ENCODE measurements at regions not wholly inside any gene's neighbourhood (a gene's known extent, or its start where the extent isn't known, plus 50 kb on each side); places are given as distances from the start of the nearest gene placed in this dataset.

DNA sequence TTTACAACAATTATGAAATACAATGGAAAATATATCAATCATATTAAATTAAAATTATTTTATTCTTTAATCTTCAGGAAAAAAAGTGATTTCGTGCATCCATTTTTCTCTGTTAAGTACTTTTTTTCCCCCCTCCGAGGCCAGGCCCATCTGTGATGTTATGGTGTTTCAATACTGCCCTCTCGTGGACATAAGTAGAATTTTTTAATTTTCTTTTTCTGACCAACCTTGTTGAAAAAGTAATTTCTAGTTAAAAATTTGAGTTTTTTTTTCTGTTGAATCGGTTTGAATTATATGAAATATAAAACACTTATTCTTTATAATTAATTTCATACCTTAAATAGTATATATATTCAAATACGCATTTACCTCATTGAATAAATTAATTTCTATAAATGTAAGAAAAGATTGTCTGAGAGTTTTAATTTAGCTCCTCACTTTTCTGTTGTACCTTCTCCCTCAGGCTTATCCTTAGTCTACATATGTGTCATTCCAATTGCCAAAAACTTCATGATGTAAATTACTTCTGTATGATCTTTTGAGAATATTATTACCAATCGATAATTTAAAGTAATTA, 175.8 kb upstream of the TECRL start:
- DNase-seq (ENCODE audit: low read depth) = peak; percentile 26

DNA sequence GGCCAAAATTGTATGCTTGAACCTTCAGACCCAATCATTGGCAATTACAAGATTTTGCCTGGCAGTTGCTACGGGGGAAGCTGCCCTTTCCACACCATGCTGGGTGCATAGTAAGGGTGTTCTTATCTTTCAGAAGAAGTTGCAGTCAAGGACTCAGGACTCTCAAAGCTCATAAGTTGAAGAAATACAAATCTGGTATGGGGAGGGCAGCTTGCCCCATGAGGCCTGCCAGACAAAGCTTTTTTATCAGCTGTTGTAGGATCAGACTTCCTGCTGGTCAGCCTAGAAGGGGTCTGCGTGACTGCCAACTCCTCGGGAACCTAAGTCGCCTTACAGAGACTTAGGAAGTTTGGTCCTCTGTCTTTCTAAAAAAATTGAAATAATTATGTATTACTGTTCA, 174.9 kb upstream of the TECRL start:
- DNase-seq (ENCODE audit: low read depth) = no peak

DNA sequence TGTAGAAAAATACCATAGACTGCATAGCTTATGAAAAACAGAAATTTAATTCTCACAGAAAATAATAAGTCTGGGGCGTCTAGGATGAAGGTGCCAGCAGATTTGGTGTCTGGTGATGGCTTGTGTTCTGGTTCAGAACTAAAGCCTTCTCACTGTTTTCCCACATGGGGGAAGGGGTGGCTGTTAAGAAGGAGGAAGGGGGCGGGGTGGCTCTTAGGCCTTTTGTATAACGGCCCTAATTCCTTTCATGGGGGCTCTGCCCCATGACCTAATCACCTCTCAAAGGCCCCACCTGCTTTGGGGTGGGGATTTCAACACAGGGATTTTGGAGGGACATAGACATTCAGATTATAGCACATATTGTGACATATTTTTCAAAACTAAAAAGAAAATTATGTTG, 173.2 kb upstream of the TECRL start:
- DNase-seq (ENCODE audit: low read depth) = no peak

DNA sequence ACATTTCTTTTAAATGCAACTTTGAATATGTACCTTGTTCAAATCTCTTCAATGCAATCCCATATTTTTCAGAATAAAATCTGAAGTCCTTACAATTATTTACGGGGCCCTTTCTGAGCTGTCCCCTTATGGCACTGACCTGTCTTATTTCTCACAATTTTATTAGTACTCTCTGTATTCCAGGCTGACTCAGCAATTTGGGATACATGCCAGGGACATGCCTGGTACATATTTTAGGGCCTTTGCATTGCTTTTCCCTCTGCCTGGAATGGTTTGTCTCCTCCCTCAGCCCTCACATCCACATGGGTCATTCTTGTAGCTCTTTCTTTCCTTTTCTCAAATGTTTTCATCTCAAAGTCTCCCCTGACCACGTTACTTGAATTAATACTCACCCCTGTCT, 172.2 kb upstream of the TECRL start:
- DNase-seq (ENCODE audit: low read depth) = no peak

DNA sequence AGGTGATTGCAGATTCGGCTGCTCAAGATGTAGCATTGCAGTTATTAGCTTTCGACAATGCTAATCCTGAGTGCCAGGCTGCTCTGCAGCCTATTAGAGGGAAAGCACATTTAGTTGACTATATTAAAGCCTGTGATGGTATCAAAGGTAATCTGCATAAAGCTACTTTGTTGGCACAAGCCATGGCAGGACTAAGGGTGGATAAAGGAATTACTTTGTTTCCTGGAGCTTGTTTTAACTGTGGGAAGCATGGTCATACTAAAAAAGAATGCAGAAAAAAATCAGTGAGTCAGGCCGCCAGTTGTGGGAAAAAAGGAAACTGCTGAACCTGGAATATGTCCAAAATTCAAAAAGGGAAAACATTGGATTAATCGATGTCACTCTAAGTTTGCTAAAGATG, 154.9 kb upstream of the TECRL start:
- DNase-seq (ENCODE audit: low read depth) = no peak

DNA sequence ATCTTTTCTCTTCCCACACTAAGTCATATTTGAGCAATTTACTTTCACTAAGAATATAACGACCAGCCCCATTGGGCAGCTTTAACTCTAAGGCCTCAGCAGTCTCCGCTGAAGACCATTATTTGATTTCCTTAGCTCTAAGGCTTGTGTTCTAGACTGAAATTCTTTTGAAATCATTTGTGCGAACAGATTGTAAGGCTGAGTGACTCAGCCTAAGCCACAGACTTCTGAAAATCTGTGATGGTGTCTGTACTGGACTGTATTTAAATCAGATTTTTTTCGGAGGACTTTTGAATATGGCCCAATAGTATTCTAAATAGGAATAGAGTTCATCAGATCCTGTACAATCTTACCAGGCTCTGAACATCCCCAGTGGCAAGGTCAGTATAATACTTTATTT, 150.3 kb upstream of the TECRL start:
- no peak for DNase-seq (ENCODE audit: low read depth)

DNA sequence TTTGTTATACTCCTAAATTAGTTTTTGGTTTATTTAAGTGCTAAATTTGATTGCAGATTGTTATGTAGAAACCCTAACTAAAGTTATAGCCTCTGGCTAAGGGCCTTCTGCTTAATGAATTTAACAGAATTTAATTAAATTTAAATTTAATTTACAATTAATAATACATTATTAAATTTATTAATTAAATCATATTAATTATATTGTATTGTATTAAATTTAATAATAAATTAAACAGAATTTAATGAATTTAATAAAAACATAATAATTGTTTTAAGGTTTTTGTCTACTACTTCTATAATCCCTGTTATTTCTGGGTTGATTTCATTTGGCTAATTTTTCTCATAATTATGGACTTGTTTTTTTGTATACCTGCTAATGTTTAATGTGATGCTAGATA, 141.9 kb upstream of the TECRL start:
- no peak for DNase-seq (ENCODE audit: low read depth)

DNA sequence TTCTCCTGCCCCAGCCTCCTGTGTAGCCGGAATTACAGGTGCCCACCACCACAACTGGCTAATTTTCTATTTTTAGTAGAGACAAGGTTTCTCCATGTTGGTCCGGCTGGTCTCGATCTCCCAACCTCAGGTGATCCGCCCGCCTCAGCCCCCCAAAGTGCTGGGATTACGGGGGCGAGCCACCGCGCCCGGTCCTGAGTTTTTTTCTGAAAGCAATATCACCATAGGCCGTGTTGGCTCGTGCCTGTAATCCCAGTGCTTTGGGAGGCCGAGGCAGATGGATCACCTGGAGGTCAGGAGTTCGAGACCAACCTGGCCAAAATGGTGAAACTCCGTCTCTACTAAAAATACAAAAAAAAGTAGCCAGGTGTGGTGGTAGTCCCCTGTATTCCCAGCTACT, 136.3 kb upstream of the TECRL start:
- no peak for DNase-seq (ENCODE audit: low read depth)

DNA sequence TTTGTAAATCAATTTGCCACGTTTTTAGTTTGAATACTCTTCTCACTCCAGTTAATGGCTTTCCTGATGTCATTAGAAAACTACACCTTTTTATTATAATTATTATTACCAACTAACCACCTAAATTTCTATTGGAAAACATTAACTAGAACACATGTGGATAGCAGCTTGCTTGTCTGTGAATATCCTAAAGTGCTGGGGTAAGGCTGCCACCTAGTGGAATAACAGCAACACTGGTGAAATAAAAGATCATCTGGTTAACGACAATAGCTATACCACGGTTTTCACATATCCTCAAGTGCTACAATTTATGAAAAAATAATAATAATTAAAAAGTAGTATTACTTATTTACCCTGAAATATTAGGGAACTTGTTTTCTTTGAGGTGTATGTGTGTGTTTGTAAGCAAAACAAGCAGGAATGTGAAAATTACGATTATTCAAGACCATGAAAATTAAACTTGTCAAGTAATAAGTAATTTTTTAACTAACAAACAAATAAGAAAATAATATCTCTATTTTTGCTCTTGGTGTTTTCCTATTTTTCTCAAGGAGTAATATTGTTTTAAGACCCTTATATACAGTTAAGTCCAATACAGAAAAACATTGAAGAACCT, 130.1 kb upstream of the TECRL start:
- peak; percentile 59 for DNase-seq (ENCODE audit: low read depth)

DNA sequence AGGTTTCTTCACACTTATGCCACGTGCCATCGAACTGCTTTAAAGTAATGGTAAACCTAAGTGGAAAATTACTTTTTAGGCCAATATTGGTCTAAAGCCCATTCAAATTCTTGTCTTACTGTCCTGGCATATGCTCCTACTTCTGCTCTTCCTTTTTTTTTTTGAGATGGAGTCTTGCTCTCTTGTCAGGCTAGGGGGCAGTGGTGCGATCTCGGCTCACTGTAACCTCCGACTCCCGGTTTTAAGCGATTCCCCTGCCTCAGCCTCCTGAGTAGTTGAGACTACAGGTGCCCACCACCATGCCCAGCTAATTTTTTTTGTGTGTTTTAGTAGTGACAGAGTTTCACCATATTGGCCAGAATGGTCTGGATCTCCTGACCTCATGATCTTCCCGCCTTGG, 129.0 kb upstream of the TECRL start:
- no peak for DNase-seq (ENCODE audit: low read depth)

DNA sequence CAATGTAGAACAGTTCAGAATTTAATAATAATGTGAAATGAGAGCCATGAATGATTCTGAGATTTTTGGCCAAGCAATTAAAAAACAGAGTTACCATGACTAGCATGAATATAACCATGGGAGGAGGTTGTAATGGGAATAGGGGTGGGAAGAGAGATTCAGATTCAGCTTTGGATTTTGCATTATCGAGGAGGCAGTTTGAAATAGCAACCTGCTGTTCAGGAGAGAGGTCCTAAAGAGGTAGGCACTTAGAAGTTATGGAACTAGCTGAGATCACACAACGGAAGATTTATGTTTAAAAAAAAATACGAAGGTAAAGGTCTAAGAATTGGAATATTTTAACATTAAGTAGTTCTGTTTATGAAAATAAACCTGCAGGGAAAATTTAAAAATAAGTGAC, 124.4 kb upstream of the TECRL start:
- no peak for DNase-seq (ENCODE audit: low read depth)

DNA sequence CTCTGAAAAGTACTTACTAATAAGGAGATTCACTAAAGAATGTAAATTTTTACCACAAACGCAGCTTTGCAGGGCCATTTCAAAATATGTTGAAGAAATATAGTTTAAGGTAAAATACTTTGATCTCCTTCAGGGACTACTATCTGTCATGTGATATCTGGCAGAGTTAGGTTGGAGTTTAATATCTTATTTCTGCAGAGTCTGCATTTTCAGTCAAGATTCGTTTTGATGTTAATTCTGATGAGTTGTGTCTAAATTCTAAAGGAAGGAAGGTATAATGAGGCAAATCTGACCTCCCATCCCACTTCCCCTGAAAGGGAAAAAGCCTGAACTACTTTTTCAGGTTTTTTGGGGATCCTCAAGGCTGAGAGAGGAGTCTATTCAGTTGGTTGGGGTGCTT, 123.9 kb upstream of the TECRL start:
- no peak for DNase-seq (ENCODE audit: low read depth)

DNA sequence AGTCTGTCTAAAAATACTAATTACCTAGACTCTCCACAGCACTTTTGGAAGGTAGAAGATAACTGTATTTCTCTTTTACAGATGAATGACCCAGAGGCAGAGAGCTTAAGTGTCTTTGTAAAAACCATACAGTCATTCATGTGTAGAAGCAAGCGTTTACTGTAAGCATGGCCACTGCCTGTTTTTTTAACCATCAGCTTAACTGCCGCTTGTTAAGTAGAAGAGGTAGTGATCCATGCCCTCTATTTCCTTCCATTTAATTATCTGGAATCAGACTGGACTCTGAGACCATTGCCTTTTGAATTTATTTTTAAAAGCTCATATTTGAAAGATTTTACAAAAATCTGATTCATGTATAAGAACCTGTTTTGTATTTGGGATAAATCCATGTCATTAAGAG, 111.2 kb upstream of the TECRL start:
- no peak for DNase-seq (ENCODE audit: low read depth)

DNA sequence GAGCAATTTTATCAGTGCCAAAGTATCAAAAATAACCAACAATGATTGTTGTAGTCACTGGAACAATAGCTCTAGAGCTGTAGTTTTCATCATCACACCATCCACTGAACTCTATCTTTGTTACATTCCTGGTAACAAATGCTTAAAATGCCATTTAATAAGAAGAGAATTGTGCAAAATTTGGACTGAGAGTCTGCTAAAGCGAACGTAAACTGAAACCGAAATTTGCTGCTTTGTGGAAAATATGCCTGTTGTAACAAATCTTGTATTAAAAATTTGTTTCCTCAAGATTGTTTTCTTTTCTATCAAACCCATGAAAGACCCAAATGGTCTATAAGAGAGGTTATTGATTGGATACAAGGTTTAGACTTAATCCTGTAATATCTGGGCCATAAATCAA, 109.3 kb upstream of the TECRL start:
- DNase-seq (ENCODE audit: low read depth) = no peak

DNA sequence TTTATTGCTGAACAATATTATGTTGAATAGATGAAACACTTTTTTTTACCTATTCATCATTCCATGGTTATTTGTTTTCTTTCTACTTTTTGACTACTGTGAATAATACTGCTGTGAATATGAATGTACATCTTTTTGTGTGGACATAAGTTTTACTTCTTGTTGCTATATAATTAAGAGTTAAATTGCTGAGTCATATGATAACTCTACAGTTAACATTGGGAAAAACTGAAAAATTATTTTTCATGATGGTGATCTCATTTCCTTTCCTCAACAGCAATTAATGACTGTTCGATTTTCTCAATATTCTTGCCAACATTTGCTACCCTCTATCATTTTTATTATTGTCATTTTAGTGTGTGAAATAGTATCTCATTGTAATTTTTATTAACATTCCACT, 106.9 kb upstream of the TECRL start:
- DNase-seq (ENCODE audit: low read depth) = no peak

DNA sequence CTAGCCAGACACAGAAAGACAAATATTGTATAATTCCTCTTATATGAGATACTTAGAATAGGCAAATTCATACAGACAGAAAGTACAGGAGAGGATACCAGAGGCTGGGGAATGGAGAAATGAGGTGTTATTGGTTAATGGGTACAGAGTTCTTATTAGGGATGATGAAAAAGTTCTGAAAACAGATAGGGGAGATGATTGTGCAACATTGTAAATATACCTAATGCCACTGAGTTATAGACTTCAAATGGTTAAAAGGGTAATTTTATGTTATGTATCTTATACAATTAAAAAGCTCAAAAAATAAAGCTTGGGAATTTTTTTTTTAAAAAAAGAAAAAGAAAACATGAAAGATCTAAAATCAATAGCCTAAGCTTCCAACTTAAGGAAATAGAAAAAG, 98.8 kb upstream of the TECRL start:
- DNase-seq (ENCODE audit: low read depth) = no peak

DNA sequence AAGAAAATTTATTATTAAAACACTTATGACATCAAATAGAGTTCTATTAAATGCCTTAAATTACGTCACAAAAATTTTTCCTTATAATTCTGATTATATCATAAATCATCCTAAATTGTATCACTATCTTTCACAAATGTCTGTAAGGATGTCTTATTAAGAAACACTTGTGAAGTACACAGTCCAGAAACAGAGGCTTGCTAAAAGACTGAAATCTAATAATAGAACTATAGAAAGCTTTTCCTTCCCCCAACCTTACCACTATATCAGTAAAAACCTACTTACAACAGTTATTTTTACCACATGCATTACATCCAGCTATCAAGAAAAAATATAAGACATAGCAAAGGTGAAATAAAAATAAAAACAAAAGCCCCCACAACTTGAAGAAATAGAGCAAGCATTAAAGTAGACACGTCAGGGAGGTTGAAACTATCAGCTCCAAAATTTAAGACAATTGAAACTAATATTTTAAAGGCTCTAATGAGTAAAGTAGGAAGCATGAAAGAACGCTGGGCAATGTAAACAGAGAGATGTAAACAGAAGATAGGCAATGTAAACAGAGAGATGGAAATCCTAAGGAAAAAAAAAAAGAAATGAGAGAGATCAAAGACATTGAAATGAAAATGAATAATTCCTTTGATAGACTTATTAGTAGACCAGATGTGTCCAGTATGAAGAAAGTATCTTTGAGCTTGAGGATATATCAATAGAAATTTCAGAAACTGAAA, 94.9 kb upstream of the TECRL start:
- DNase-seq (ENCODE audit: low read depth) = no peak

DNA sequence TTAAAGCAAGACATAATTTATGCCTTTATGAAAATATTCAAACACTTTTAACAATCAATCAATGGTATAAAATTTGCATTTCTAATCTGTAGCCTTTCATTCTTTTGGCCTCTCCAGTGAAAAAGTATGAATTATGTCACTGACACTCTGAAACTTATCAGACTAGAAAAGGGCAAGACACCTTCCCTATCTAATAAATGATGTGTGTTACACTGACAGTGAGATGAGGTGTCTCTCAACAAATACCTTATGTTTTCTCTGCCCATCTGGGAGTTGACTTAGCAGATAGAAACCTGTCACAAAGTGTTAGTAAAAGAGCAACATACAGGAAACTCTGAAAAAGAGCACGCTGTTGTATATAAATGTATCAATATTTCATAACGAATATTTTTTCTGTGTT, 94.2 kb upstream of the TECRL start:
- DNase-seq (ENCODE audit: low read depth) = no peak

DNA sequence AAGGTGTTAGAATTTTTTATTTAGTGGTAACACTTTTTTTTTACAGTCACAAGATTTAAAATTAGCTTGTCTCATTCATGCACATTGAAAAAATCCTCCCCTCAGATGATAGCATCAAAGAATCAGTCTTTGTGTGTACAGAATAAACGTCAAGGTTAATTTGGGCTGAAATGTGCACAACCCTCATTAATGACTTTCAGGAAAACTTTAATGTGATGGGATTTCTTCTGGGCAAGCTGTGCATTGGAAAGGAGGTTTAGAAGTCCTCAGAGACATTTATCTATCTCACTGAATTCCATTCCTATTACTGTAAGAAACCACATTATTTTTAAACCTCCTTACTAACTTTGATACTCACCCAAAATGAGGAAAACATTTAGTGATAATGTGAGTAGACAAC, 88.2 kb upstream of the TECRL start:
- DNase-seq (ENCODE audit: low read depth) = no peak

DNA sequence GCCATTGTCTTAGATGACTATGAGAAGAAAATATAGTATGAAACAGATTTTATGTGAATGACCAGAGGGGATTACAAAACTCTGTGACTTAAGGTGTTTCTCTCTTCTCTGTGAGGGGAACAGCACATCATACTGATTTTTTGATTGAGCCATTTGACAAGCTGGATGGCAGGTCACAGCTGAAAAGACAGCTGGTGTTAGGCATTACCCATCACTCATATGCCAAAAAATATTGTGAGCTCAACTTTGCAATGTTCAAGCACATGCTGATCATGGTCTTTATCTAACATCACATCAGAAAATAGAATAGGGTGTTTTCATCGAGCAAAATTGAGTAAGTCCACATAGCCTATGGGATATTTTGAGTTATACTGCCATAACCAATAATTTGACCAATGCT, 86.7 kb upstream of the TECRL start:
- DNase-seq (ENCODE audit: low read depth) = no peak

DNA sequence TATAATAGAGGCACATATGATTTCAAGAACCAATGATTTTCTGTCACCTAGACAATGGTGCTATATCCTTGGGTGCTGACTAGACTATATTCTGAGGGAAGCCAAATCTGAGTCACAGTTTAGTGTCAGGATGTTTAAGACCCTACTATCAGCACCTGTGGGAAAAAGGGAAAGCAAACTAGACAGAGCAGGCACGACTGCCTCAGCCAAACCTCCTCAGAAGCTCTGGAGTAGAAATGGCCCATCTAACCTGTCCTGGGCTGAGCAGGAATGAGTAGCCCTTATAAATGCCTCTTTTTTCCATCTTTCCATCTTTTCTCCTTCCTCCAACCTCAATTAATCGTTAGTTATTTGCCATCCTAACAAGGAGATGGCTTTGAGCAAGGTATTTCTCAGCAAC, 80.4 kb upstream of the TECRL start:
- no peak for DNase-seq (ENCODE audit: low read depth)

DNA sequence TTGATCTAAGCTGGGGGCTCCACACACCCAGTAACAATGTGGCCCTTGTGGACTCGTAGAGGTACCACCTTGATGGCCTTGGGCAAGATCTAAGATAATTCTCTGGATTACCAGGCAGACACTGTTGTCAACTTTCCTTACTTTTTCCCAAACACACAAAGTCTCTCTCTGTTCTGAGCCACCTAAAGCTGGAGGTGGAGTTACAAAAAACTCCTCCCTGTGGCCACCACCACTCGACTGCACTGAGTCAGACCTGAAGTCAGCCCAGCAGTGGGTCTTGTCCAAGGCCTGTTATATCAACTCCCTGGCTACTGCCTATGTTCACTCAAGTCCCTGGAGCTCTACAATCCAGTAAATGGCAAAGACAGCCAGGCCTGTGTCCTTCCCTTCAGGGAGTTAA, 70.1 kb upstream of the TECRL start:
- no peak for DNase-seq (ENCODE audit: low read depth)

DNA sequence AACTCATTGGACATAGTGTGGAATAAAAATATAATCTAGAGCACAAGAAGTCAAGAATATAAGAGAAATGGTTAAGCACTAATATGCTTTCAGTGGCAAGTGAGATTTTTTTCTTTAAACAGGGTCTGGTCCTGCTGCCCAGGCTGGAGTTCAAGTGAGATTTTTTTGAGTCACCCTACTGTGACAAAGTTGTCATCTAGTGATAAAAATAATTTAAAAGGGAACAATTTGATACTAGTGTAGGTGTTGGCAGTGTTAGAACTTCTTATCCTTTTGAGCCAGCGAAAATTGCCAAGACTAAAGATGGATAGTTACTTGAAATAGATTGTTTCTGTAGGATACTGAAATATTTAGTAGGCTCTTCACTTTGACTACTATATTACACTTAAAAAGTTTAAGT, 67.9 kb upstream of the TECRL start:
- no peak for DNase-seq (ENCODE audit: low read depth)

DNA sequence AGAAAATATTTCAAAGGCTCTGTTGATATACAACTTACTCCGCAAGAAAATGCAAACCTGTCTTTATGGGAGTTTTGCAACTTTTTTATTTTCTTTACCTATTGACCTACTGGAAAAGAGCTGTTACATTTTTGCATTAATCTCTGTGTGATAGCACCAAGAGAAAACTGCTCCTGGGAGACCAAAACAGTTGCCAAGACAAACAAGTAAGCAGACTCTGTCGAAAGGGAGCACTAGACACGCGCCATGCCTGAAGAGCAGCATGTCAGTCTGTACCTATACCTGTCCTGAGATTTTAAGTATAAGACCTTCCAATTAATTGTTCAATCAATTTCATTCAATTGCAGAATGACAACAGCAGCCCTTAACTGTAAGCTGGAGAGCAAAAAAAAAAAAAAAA, 56.0 kb upstream of the TECRL start:
- no peak for DNase-seq (ENCODE audit: low read depth)
